GM12878 (cell line): ENCODE measurements at regions not wholly inside any gene's neighbourhood (a gene's known extent, or its start where the extent isn't known, plus 50 kb on each side); places are given as distances from the start of the nearest gene placed in this dataset.

Experiments
- ATAC-seq: fragments of 200-7000 bp; cut with Tn5 transposase; 3 replicates; pipeline ENCODE4 v1.9.1; 2020; ENCODE audit warnings: mild to moderate bottlenecking, moderate library complexity
- BruUV-seq: library from RNA; stranded (reverse); fragments of 400-500 nt; replicated peaks from 2 replicates; lab custom pipeline; 2021; lab: Mats Ljungman, UMichigan
- CTCF ChIA-PET: fragments of 300-600 bp; sonication (Branson Sonifier 250); formaldehyde crosslinking; extraction: SDS; loops from one replicate; lab custom pipeline; 2021; ENCODE audit warnings: inconsistent platforms; lab: Yijun Ruan, JAX
- POLR2A ChIA-PET: fragments of 350-600 bp; formaldehyde crosslinking; extraction: SDS; loops from one replicate; lab custom pipeline; 2021; ENCODE audit warnings: inconsistent platforms; lab: Charles Lee
- RAD21 ChIA-PET: fragments of 300-600 bp; sonication (Branson Sonifier 250); formaldehyde crosslinking; loops from one replicate; lab custom pipeline; 2023; ENCODE audit warnings: antibody characterized with exemption; ENCODE audit not compliant: unreplicated experiment; lab: Charles Lee
- SMC1A ChIA-PET: fragments of 300-600 bp; sonication (Branson Sonifier 250); formaldehyde crosslinking; loops from one replicate; lab custom pipeline; 2023; ENCODE audit not compliant: unreplicated experiment, uncharacterized antibody; lab: Charles Lee
- DNase-seq: peaks from one replicate; pipeline ENCODE4 v3.0.0-alpha.2; 2011; ENCODE audit warnings: low read depth, low spot score
- FAIRE-seq: peaks from 3 replicates; lab custom pipeline; 2011; peaks lifted over from hg19 to GRCh38; lab: Jason Lieb, UNC
- H2AFZ ChIP-seq: 2 replicates; pipeline ENCODE4 v1.6.0; 2011; ENCODE audit warnings: low read depth, low read length, control low read depth; ENCODE audit not compliant: control insufficient read depth
- H3K27ac ChIP-seq: 2 replicates; pipeline ENCODE4 v1.5.1; 2011; ENCODE audit warnings: control low read depth; ENCODE audit not compliant: control insufficient read depth, insufficient read depth
- H3K27me3 ChIP-seq, 2 experiments: replicated peaks in 1 of 2; 2 replicates each; pipeline versions ENCODE4 v1.6.0 to v1.6.1; 2011; ENCODE audit warnings: low read length in 1 of 2; ENCODE audit not compliant: control insufficient read depth in 2 of 2, insufficient read depth in 2 of 2
- H3K36me3 ChIP-seq, 2 experiments: 2 replicates each; pipeline ENCODE4 v1.5.1; 2011; ENCODE audit warnings: low read length in 1 of 2; ENCODE audit not compliant: control insufficient read depth in 2 of 2, insufficient read depth in 2 of 2
- H3K4me1 ChIP-seq: 2 replicates; pipeline ENCODE4 v1.6.1; 2011; ENCODE audit warnings: mild to moderate bottlenecking, low read length, moderate library complexity, mixed read lengths; ENCODE audit not compliant: control insufficient read depth, insufficient read depth
- H3K4me2 ChIP-seq: 2 replicates; pipeline ENCODE4 v1.6.0; 2011; ENCODE audit warnings: control low read depth; ENCODE audit not compliant: control insufficient read depth, insufficient read depth
- H3K4me3 ChIP-seq: fragments of 200-600 bp; sonication (generic); 2 replicates; pipeline ENCODE4 v1.5.1; 2016
- H3K79me2 ChIP-seq: 2 replicates; pipeline ENCODE4 v1.6.0; 2011; ENCODE audit warnings: low read length; ENCODE audit not compliant: control insufficient read depth, insufficient read depth
- H3K9ac ChIP-seq: 2 replicates; pipeline ENCODE4 v1.8.0; 2011; ENCODE audit warnings: low read length, control low read depth, mixed read lengths; ENCODE audit not compliant: control insufficient read depth, insufficient read depth
- H3K9me3 ChIP-seq: replicated peaks from 3 replicates; pipeline ENCODE4 v1.5.1; 2011; ENCODE audit warnings: mild to moderate bottlenecking, low read length; ENCODE audit not compliant: control insufficient read depth, insufficient read depth
- H4K20me1 ChIP-seq: 2 replicates; pipeline ENCODE4 v1.6.0; 2011; ENCODE audit not compliant: control insufficient read depth, insufficient read depth
- IKZF2 ChIP-seq, 2 experiments: fragments of 450-650 bp; IDR thresholded peaks; 2 replicates each; pipeline ENCODE4 v1.6.1; 2017; ENCODE audit warnings: mild to moderate bottlenecking in 2 of 2, moderate library complexity in 2 of 2
- RFX5 ChIP-seq: IDR thresholded peaks from 2 replicates; pipeline ENCODE4 v1.6.1; 2011; ENCODE audit warnings: low read depth, low read length, improper control_type of control experiment
- SIN3A ChIP-seq: IDR thresholded peaks from 2 replicates; pipeline ENCODE4 v1.6.1; 2012; ENCODE audit warnings: low read depth, low read length, improper control_type of control experiment
- USF2 ChIP-seq: IDR thresholded peaks from 2 replicates; pipeline ENCODE4 v1.6.1; 2011; ENCODE audit warnings: low read depth, low read length, improper control_type of control experiment, borderline replicate concordance
- YY1 ChIP-seq: IDR thresholded peaks from 2 replicates; pipeline ENCODE4 v1.6.1; 2011; ENCODE audit warnings: low read depth, mild to moderate bottlenecking, low read length
- ZBTB11 ChIP-seq: fragments of 450-650 bp; formaldehyde crosslinking; IDR thresholded peaks from 2 replicates; pipeline ENCODE4 v1.5.0; 2022; ENCODE audit warnings: mild to moderate bottlenecking, missing genetic modification characterization
- WGBS: methylation state at CpG from one replicate; pipeline ENCODE4 v1.1.6; 2016; ENCODE audit warnings: low lambda C conversion rate; ENCODE audit not compliant: insufficient replicate concordance, insufficient coverage; ENCODE audit errors: missing lambda C conversion rate; 5-methylcytosine and 5-hydroxymethylcytosine counted together
- in situ Hi-C: fragments of 300-500 bp; cut with MboI; formaldehyde crosslinking; loops from 9 replicates; pipeline ENCODE4 v1.14.3; 2018; ENCODE audit warnings: mixed read lengths
- intact Hi-C: fragments of 100-400 bp; cut with micrococcal nuclease; formaldehyde crosslinking; loops from one replicate; pipeline ENCODE4 v1.14.2; 2022; ENCODE audit not compliant: unreplicated experiment

GRCh38 chr16:7270823-7271222 lies 61.8 kb upstream of the RBFOX1 start:
- no peaks in the 10 kb centered on the region for H3K79me2 ChIP-seq
- H4K20me1 ChIP-seq, result no peaks in the 10 kb centered on the region
- no peak for TF ChIP-seq YY1
- FAIRE-seq (no peak), ATAC-seq (no peak), DNase-seq (no peak)
- in situ Hi-C loops (no loop called here), intact Hi-C loops (no loop called here)
- ChIA-PET RAD21 (no interaction called here), CTCF (no interaction called here), POLR2A (no interaction called here), SMC1A (no interaction called here)
- no peak overlapping the region for H3K4me2 ChIP-seq
- H3K27ac ChIP-seq, result no peak overlapping the region
- H3K9me3 ChIP-seq, result no peaks in the 10 kb centered on the region
- no peaks in the 10 kb centered on the region for H3K27me3 ChIP-seq
- BruUV-seq, result no TSS peak
- WGBS, result 25% methylated on average over 3 of the region's 3 CpGs
- H3K36me3 ChIP-seq, result no peaks in the 10 kb centered on the region
- H3K9ac ChIP-seq, result no peak overlapping the region
- no peaks in the 10 kb centered on the region for H3K4me1 ChIP-seq
- H2AFZ ChIP-seq, result no peak overlapping the region
- H3K4me3 ChIP-seq, result no peak overlapping the region

GRCh38 chr16:7270006-7270405 lies 62.6 kb upstream of the RBFOX1 start:
- DNase-seq (no peak), ATAC-seq (no peak), FAIRE-seq (no peak)
- Histone ChIP-seq H3K4me1 (no peaks in the 10 kb centered on the region), H3K27ac (no peak overlapping the region), H2AFZ (no peak overlapping the region), H4K20me1 (no peaks in the 10 kb centered on the region), H3K4me2 (no peak overlapping the region), H3K9ac (no peak overlapping the region), H3K4me3 (no peak overlapping the region), H3K9me3 (no peaks in the 10 kb centered on the region), H3K79me2 (no peaks in the 10 kb centered on the region), H3K36me3 (no peaks in the 10 kb centered on the region), H3K27me3 (no peaks in the 10 kb centered on the region)
- in situ Hi-C loops (no loop called here), intact Hi-C loops (no loop called here)
- WGBS, result 13% methylated on average over 4 of the region's 4 CpGs
- ChIA-PET SMC1A (no interaction called here), RAD21 (no interaction called here), POLR2A (no interaction called here), CTCF (no interaction called here)
- TF ChIP-seq ZBTB11 (CRISPR knock-in tag), result no peak
- TF ChIP-seq IKZF2 (IDR thresholded peaks at IDR 0.05), result no peak
- TF ChIP-seq SIN3A, result no peak
- TF ChIP-seq RFX5, result no peak
- TF ChIP-seq USF2, result no peak
- no TSS peak for BruUV-seq
